Loucy (cell line): ENCODE measurements at regions not wholly inside any gene's neighbourhood (a gene's known extent, or its start where the extent isn't known, plus 50 kb on each side); places are given as distances from the start of the nearest gene placed in this dataset.

Experiments used
- H2AFZ ChIP-seq: fragments of 200-600 bp; sonication (generic); 2 replicates; pipeline ENCODE4 v1.6.0; 2016; ENCODE audit warnings: antibody characterized with exemption, mild to moderate bottlenecking, low read length, moderate library complexity
- H3F3A ChIP-seq: fragments of 200-600 bp; 2 replicates; pipeline ENCODE4 v1.6.0; 2016; ENCODE audit warnings: antibody characterized with exemption, low read depth, mild to moderate bottlenecking
- H3K27me3 ChIP-seq: fragments of 200-600 bp; sonication (generic); 2 replicates; pipeline ENCODE4 v1.6.1; 2014; ENCODE audit warnings: low read length, mild to moderate bottlenecking; ENCODE audit not compliant: insufficient read depth, poor library complexity, severe bottlenecking
- H3K36me3 ChIP-seq: fragments of 200-600 bp; sonication (generic); 2 replicates; pipeline ENCODE4 v1.6.1; 2016; ENCODE audit warnings: low read length; ENCODE audit not compliant: insufficient read depth
- H3K4me1 ChIP-seq: fragments of 200-600 bp; sonication (generic); 2 replicates; pipeline ENCODE4 v1.5.1; 2014; ENCODE audit warnings: low read length, mild to moderate bottlenecking; ENCODE audit not compliant: insufficient read depth, poor library complexity, severe bottlenecking
- H3K4me2 ChIP-seq: fragments of 200-600 bp; sonication (generic); 2 replicates; pipeline ENCODE4 v1.6.0; 2014; ENCODE audit warnings: antibody characterized with exemption, low read length, low read depth, mild to moderate bottlenecking; ENCODE audit not compliant: poor library complexity, severe bottlenecking
- H3K4me3 ChIP-seq: fragments of 200-600 bp; sonication (generic); 2 replicates; pipeline ENCODE4 v1.5.1; 2014; ENCODE audit warnings: low read length, mild to moderate bottlenecking, mixed read lengths; ENCODE audit not compliant: poor library complexity, severe bottlenecking
- H3K79me2 ChIP-seq: fragments of 200-600 bp; sonication (generic); 2 replicates; pipeline ENCODE4 v1.6.1; 2014; ENCODE audit warnings: low read length; ENCODE audit not compliant: insufficient read depth
- H3K9ac ChIP-seq: fragments of 200-600 bp; sonication (generic); 2 replicates; pipeline ENCODE4 v1.6.0; 2014; ENCODE audit warnings: mild to moderate bottlenecking, low read depth, low read length, moderate library complexity; ENCODE audit not compliant: poor library complexity, severe bottlenecking
- H3K9me2 ChIP-seq: fragments of 200-600 bp; sonication (generic); replicated peaks from 2 replicates; pipeline ENCODE4 v1.6.1; 2016; ENCODE audit warnings: low read depth, low read length, mixed read lengths
- H3K9me3 ChIP-seq: fragments of 200-600 bp; sonication (generic); 2 replicates; pipeline ENCODE4 v1.6.1; 2014; ENCODE audit warnings: mild to moderate bottlenecking, antibody characterized with exemption, low read length, low read depth; ENCODE audit not compliant: insufficient read depth
- H4K20me1 ChIP-seq: fragments of 200-600 bp; sonication (generic); 2 replicates; pipeline ENCODE4 v1.6.0; 2014; ENCODE audit warnings: antibody characterized with exemption, low read length, mild to moderate bottlenecking; ENCODE audit not compliant: insufficient read depth, poor library complexity, severe bottlenecking
- EZH2phosphoT487 ChIP-seq: fragments of 200-600 bp; IDR thresholded peaks from 2 replicates; pipeline ENCODE4 v1.6.1; 2018; ENCODE audit warnings: antibody characterized with exemption, mild to moderate bottlenecking, moderate library complexity, borderline replicate concordance
- TF ChIP-seq, protein P1 (sequence below): fragments of 200-600 bp; sonication (generic); conservative IDR thresholded peaks from 2 replicates; pipeline ENCODE4 v1.5.1; 2014; ENCODE audit warnings: mild to moderate bottlenecking, antibody characterized with exemption, low read length

DNA sequence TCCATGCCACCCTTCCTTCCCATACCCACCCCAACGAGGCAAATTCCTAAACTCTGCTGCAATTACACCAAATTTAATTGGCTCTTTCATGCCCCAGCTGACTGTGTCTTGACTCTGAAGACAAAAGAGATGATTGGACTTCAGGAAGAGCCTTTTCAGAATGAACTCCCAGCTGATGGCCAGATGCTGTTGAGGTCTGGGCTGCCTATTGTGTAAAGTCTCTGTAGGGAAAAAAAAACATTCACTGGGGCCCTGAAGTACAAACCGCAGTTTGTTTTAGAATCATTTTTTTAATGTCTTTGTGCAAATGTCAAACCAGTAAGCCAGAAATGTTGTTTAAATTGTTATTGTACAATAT, 174.8 kb downstream of the HHIP start:
- H3K9ac ChIP-seq: no peak overlapping the region
- TF ChIP-seq, protein P1, sequence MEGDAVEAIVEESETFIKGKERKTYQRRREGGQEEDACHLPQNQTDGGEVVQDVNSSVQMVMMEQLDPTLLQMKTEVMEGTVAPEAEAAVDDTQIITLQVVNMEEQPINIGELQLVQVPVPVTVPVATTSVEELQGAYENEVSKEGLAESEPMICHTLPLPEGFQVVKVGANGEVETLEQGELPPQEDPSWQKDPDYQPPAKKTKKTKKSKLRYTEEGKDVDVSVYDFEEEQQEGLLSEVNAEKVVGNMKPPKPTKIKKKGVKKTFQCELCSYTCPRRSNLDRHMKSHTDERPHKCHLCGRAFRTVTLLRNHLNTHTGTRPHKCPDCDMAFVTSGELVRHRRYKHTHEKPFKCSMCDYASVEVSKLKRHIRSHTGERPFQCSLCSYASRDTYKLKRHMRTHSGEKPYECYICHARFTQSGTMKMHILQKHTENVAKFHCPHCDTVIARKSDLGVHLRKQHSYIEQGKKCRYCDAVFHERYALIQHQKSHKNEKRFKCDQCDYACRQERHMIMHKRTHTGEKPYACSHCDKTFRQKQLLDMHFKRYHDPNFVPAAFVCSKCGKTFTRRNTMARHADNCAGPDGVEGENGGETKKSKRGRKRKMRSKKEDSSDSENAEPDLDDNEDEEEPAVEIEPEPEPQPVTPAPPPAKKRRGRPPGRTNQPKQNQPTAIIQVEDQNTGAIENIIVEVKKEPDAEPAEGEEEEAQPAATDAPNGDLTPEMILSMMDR: no peak
- no peak for TF ChIP-seq EZH2phosphoT487
- H3K4me1 ChIP-seq: no peaks in the 10 kb centered on the region
- no peak overlapping the region; the same call in 1 of the 2 replicates for H2AFZ ChIP-seq
- no peaks in the 10 kb centered on the region for H3K9me2 ChIP-seq
- H4K20me1 ChIP-seq: no peaks in the 10 kb centered on the region
- no peaks in the 10 kb centered on the region for H3K79me2 ChIP-seq
- H3K9me3 ChIP-seq: no peaks in the 10 kb centered on the region
- H3K27me3 ChIP-seq: no peaks in the 10 kb centered on the region
- no peak overlapping the region for H3K4me2 ChIP-seq
- no peaks in the 10 kb centered on the region for H3K36me3 ChIP-seq
- H3F3A ChIP-seq: no peaks in the 10 kb centered on the region
- H3K4me3 ChIP-seq: no peak overlapping the region

DNA sequence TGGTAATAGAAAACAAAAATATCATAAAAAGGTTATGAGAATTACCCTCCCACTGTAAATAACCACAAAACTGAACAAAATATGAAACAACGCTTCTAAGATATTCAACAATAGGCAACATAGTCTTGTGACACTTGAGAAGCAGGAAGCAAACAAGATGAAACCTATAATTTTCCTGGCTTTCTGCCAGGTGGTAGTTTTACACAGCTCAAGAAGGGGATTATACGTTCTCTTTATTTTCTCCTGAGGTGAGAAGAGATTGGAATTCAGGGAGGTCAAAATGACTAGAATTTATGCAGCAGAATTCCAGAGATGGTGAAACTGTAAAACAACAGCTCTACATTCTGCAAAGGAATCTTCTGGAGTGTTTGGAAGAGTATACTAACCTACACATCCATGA, 186.0 kb downstream of the HHIP start:
- Histone ChIP-seq H4K20me1 (no peaks in the 10 kb centered on the region), H3K4me1 (no peaks in the 10 kb centered on the region), H3F3A (no peaks in the 10 kb centered on the region), H3K36me3 (no peaks in the 10 kb centered on the region), H2AFZ (no peak overlapping the region), H3K79me2 (no peaks in the 10 kb centered on the region), H3K9ac (no peak overlapping the region), H3K27me3 (no peaks in the 10 kb centered on the region), H3K4me3 (no peak overlapping the region), H3K9me3 (no peaks in the 10 kb centered on the region), H3K9me2 (no peaks in the 10 kb centered on the region; the same call in 1 of the 2 replicates), H3K4me2 (no peak overlapping the region)
- TF ChIP-seq, protein P1: no peak
- no peak for TF ChIP-seq EZH2phosphoT487

DNA sequence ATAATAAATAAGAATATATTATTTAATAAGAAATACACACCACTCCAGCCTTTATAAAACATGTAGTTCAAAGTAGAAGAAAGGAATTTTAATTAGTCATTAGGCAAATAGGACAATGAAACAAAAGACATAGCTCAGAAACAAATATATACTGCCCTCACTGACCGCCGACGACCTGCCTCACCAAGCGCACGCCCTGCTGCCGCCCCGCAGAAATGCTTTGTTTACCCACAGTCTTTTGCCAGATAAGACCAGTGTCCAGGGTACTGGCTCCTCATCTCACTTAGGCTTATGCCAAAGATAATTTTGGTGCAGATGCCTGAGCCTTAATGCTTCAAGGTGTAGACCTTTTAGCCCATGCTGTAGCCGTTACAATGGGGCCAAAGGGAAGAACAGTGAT, 199.5 kb downstream of the HHIP start:
- no peaks in the 10 kb centered on the region for H3K4me1 ChIP-seq
- no peaks in the 10 kb centered on the region for H3K27me3 ChIP-seq
- H3F3A ChIP-seq: no peaks in the 10 kb centered on the region
- H3K79me2 ChIP-seq: no peaks in the 10 kb centered on the region
- no peaks in the 10 kb centered on the region for H4K20me1 ChIP-seq
- H3K9ac ChIP-seq: no peak overlapping the region
- no peak overlapping the region for H3K4me2 ChIP-seq
- no peaks in the 10 kb centered on the region for H3K36me3 ChIP-seq
- H3K9me2 ChIP-seq: no peaks in the 10 kb centered on the region
- no peak overlapping the region for H2AFZ ChIP-seq
- 0 out of 2 replicates have a peak, but pooled peaks cover 3% of the 10 kb centered on the region for H3K9me3 ChIP-seq
- H3K4me3 ChIP-seq: no peak overlapping the region
- TF ChIP-seq, protein P1: no peak
- no peak for TF ChIP-seq EZH2phosphoT487
